ENCODE measurements at regions not wholly inside any gene's neighbourhood (a gene's known extent, or its start where the extent isn't known, plus 50 kb on each side); places are given as distances from the start of the nearest gene placed in this dataset.

GRCh38 chr5:160494451-160494850 lies 72.8 kb downstream of the PTTG1 start:
- TF ChIP-seq FOXM1 (IDR thresholded peaks at IDR 0.05; ENCODE audit: borderline replicate concordance, low read depth) (no peak), TEAD4 (IDR thresholded peaks at IDR 0.05) (no peak), EGR1 (IDR thresholded peaks at IDR 0.05) (no peak), EP300 (IDR thresholded peaks at IDR 0.05; ENCODE audit: borderline replicate concordance) (no peak), TCF12 (IDR thresholded peaks at IDR 0.05; ENCODE audit: low read depth) (no peak), CEBPB (IDR thresholded peaks at IDR 0.05) (no peak), USF1 (IDR thresholded peaks at IDR 0.05) (no peak), CREB1 (IDR thresholded peaks at IDR 0.05; ENCODE audit: low read depth) (no peak), RAD21 (IDR thresholded peaks at IDR 0.05; ENCODE audit: low read depth) (no peak), YY1 (IDR thresholded peaks at IDR 0.05; ENCODE audit: low read depth) (no peak)
- TF ChIP-seq, protein P1, sequence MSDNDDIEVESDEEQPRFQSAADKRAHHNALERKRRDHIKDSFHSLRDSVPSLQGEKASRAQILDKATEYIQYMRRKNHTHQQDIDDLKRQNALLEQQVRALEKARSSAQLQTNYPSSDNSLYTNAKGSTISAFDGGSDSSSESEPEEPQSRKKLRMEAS (IDR thresholded peaks at IDR 0.05): no peak

GRCh38 chr5:160496334-160496733 lies 74.7 kb downstream of the PTTG1 start:
- TF ChIP-seq CREB1 (IDR thresholded peaks at IDR 0.05; ENCODE audit: low read depth): no peak
- TF ChIP-seq EP300 (IDR thresholded peaks at IDR 0.05; ENCODE audit: borderline replicate concordance): no peak
- no peak for TF ChIP-seq TEAD4 (IDR thresholded peaks at IDR 0.05)
- no peak for TF ChIP-seq EGR1 (IDR thresholded peaks at IDR 0.05)

DNA sequence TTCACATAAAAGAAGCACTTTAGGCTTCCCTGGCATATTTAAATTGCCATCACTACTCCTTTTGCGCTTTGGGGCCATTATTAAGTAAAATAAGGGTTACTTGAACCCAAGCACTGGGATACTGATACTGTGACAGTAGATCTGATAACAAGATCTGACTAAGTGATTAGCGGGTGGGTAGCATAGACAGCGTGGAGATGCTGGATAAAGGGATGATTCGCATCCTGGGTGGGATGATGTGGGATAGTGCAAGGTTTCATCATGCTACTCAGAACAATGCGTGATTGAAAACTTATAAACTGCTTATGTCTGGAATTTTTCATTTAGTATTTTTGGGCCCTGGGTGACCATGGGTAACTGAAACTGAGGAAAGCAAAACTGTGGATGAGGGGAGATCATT lies 75.1 kb downstream of the PTTG1 start:
- no peak for TF ChIP-seq CEBPB (IDR thresholded peaks at IDR 0.05)
- no peak for TF ChIP-seq EGR1 (IDR thresholded peaks at IDR 0.05)
- TF ChIP-seq TEAD4 (IDR thresholded peaks at IDR 0.05): no peak
- TF ChIP-seq, protein P2, sequence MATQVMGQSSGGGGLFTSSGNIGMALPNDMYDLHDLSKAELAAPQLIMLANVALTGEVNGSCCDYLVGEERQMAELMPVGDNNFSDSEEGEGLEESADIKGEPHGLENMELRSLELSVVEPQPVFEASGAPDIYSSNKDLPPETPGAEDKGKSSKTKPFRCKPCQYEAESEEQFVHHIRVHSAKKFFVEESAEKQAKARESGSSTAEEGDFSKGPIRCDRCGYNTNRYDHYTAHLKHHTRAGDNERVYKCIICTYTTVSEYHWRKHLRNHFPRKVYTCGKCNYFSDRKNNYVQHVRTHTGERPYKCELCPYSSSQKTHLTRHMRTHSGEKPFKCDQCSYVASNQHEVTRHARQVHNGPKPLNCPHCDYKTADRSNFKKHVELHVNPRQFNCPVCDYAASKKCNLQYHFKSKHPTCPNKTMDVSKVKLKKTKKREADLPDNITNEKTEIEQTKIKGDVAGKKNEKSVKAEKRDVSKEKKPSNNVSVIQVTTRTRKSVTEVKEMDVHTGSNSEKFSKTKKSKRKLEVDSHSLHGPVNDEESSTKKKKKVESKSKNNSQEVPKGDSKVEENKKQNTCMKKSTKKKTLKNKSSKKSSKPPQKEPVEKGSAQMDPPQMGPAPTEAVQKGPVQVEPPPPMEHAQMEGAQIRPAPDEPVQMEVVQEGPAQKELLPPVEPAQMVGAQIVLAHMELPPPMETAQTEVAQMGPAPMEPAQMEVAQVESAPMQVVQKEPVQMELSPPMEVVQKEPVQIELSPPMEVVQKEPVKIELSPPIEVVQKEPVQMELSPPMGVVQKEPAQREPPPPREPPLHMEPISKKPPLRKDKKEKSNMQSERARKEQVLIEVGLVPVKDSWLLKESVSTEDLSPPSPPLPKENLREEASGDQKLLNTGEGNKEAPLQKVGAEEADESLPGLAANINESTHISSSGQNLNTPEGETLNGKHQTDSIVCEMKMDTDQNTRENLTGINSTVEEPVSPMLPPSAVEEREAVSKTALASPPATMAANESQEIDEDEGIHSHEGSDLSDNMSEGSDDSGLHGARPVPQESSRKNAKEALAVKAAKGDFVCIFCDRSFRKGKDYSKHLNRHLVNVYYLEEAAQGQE (IDR thresholded peaks at IDR 0.05; ENCODE audit: low read depth): no peak
- no peak for TF ChIP-seq CREB1 (IDR thresholded peaks at IDR 0.05; ENCODE audit: low read depth)
- TF ChIP-seq, protein P1 (IDR thresholded peaks at IDR 0.05): no peak
- no peak for TF ChIP-seq ZBTB7A (IDR thresholded peaks at IDR 0.05; ENCODE audit: low read depth)
- TF ChIP-seq TAF1 (IDR thresholded peaks at IDR 0.05; ENCODE audit: low read depth): no peak
- no peak for TF ChIP-seq YY1 (IDR thresholded peaks at IDR 0.05; ENCODE audit: low read depth)
- TF ChIP-seq RAD21 (IDR thresholded peaks at IDR 0.05; ENCODE audit: low read depth): no peak
- no peak for TF ChIP-seq USF1 (IDR thresholded peaks at IDR 0.05)
- no peak for TF ChIP-seq TCF12 (IDR thresholded peaks at IDR 0.05; ENCODE audit: low read depth)
- TF ChIP-seq EP300 (IDR thresholded peaks at IDR 0.05; ENCODE audit: borderline replicate concordance): no peak
- TF ChIP-seq FOXM1 (IDR thresholded peaks at IDR 0.05; ENCODE audit: borderline replicate concordance, low read depth): no peak
- TF ChIP-seq NFIC (IDR thresholded peaks at IDR 0.05): no peak

DNA sequence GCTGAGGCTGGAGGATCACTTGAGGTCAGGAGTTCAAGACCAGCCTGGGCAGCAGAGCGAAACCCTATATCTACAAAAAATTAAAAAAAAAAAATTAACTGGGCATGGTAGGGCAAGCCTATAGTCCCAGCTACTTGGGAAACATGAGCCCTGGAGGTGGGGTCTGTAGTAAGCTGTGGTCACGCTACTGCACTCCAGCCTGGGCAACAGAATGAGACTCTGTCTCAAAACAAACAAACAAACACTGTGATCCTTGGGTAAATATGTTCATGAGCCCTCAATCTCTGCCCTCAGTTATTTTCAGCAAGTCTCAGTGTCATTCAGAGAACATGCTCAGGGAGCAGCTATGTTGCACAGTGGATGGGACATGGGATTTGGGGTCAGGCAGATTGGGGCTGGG lies 76.2 kb downstream of the PTTG1 start:
- TF ChIP-seq YY1 (IDR thresholded peaks at IDR 0.05; ENCODE audit: low read depth) (no peak), CREB1 (IDR thresholded peaks at IDR 0.05; ENCODE audit: low read depth) (no peak), ZBTB7A (IDR thresholded peaks at IDR 0.05; ENCODE audit: low read depth) (no peak), TEAD4 (IDR thresholded peaks at IDR 0.05) (no peak), EGR1 (IDR thresholded peaks at IDR 0.05) (no peak), NFIC (IDR thresholded peaks at IDR 0.05) (no peak), FOXM1 (IDR thresholded peaks at IDR 0.05; ENCODE audit: borderline replicate concordance, low read depth) (no peak)

DNA sequence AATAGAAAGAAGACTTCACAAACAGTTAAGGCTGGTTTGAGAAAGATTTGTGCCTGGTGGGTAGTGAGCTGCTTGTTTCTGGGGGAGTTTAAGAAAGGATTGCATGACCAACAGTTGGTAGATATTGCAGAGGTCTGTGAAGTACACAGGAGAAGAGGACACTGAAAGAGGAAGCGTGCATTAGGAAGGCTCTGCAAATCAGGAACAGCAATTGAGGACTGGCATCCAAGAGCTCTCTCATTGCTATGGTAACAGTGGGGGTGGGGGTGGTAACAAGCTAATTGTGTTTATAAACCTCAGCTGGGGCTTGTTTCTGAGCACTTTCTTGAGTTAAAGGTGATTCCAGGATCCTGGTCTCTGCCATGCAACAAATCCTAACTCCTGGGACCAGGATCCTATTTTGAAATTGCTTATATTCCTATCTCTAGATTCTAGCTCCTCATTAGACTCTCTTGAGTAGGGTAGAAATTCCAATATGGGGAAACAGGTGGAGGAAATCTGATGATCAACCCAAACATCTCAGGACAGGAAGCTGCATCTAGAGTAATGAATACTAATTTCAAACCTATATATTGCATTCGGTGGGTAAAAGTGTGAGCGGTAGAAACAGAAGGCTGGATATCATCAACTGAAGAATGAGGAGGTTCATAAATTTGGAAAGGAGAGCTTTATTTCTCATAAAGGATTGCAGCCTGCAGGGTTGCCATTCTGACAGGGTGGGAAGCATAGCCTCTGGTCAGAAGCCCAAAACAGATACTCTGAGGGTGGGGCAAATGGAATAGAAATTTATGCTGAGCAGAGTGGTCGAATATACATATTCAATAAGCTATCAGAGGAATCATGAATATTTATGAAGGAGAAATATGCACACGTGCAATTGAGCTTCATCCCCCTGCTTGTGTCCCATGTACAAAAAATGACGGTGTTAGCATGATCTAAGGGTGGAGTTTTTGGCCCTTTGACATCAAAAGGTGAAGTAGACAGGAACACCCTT lies 79.4 kb downstream of the PTTG1 start:
- no peak for TF ChIP-seq RAD21 (IDR thresholded peaks at IDR 0.05; ENCODE audit: low read depth)
- TF ChIP-seq EGR1 (IDR thresholded peaks at IDR 0.05): no peak
- no peak for TF ChIP-seq ZBTB7A (IDR thresholded peaks at IDR 0.05; ENCODE audit: low read depth)
- no peak for TF ChIP-seq YY1 (IDR thresholded peaks at IDR 0.05; ENCODE audit: low read depth)
- no peak for TF ChIP-seq CREB1 (IDR thresholded peaks at IDR 0.05; ENCODE audit: low read depth)
- TF ChIP-seq USF1 (IDR thresholded peaks at IDR 0.05): no peak
- TF ChIP-seq, protein P2 (IDR thresholded peaks at IDR 0.05; ENCODE audit: low read depth): no peak
- TF ChIP-seq CEBPB (IDR thresholded peaks at IDR 0.05): no peak
- TF ChIP-seq NFIC (IDR thresholded peaks at IDR 0.05): no peak
- TF ChIP-seq TCF12 (IDR thresholded peaks at IDR 0.05; ENCODE audit: low read depth): no peak
- no peak for TF ChIP-seq TEAD4 (IDR thresholded peaks at IDR 0.05)
- no peak for TF ChIP-seq FOXM1 (IDR thresholded peaks at IDR 0.05; ENCODE audit: borderline replicate concordance, low read depth)
- TF ChIP-seq, protein P1 (IDR thresholded peaks at IDR 0.05): no peak
